GM23248 (cell line): ENCODE measurements at regions not wholly inside any gene's neighbourhood (a gene's known extent, or its start where the extent isn't known, plus 50 kb on each side); places are given as distances from the start of the nearest gene placed in this dataset.

Experiments
- DNase-seq: peaks from one replicate; pipeline ENCODE4 v3.0.0-alpha.2; 2015
- H2AFZ ChIP-seq: fragments of 200-600 bp; sonication (generic); 2 replicates; pipeline ENCODE4 v1.6.1; 2016; ENCODE audit warnings: antibody characterized with exemption
- H3F3A ChIP-seq: fragments of 200-600 bp; sonication (generic); 2 replicates; pipeline ENCODE4 v1.6.1; 2016; ENCODE audit warnings: mild to moderate bottlenecking, antibody characterized with exemption, mixed run types; ENCODE audit not compliant: insufficient read depth
- H3K27ac ChIP-seq: fragments of 200-600 bp; sonication (generic); 2 replicates; pipeline ENCODE4 v1.5.1; 2016; ENCODE audit warnings: mild to moderate bottlenecking
- H3K27me3 ChIP-seq: fragments of 200-600 bp; sonication (generic); replicated peaks from 2 replicates; pipeline ENCODE4 v1.6.1; 2016; ENCODE audit warnings: mild to moderate bottlenecking; ENCODE audit not compliant: insufficient read depth
- H3K36me3 ChIP-seq: fragments of 200-600 bp; sonication (generic); 2 replicates; pipeline ENCODE4 v1.6.1; 2016; ENCODE audit warnings: low read depth, mild to moderate bottlenecking
- H3K4me1 ChIP-seq: fragments of 200-600 bp; sonication (generic); 2 replicates; pipeline ENCODE4 v1.6.1; 2016; ENCODE audit warnings: mild to moderate bottlenecking; ENCODE audit not compliant: insufficient read depth
- H3K4me2 ChIP-seq: fragments of 200-600 bp; sonication (generic); one replicate; pipeline ENCODE4 v1.6.1; 2016; ENCODE audit warnings: mild to moderate bottlenecking; ENCODE audit not compliant: unreplicated experiment
- H3K4me3 ChIP-seq: fragments of 200-600 bp; sonication (generic); 2 replicates; pipeline ENCODE4 v1.5.1; 2016; ENCODE audit warnings: mild to moderate bottlenecking
- H3K79me2 ChIP-seq: fragments of 200-600 bp; sonication (generic); 2 replicates; pipeline ENCODE4 v1.6.1; 2016; ENCODE audit warnings: mild to moderate bottlenecking; ENCODE audit not compliant: insufficient read depth
- H3K9ac ChIP-seq: fragments of 200-600 bp; sonication (generic); 2 replicates; pipeline ENCODE4 v1.6.1; 2016; ENCODE audit warnings: mild to moderate bottlenecking
- H3K9me2 ChIP-seq: fragments of 200-600 bp; sonication (generic); 2 replicates; pipeline ENCODE4 v1.6.1; 2016; ENCODE audit warnings: mixed run types, mild to moderate bottlenecking, moderate library complexity; ENCODE audit not compliant: insufficient read depth
- H3K9me3 ChIP-seq: fragments of 200-600 bp; sonication (generic); one replicate; pipeline ENCODE4 v1.6.1; 2017; ENCODE audit warnings: low read depth
- H4K20me1 ChIP-seq: fragments of 200-600 bp; sonication (generic); 2 replicates; pipeline ENCODE4 v1.6.0; 2016; ENCODE audit not compliant: insufficient read depth
- EZH2 ChIP-seq: fragments of 200-600 bp; sonication (generic); IDR thresholded peaks from 2 replicates; pipeline ENCODE4 v1.6.1; 2018; ENCODE audit warnings: antibody characterized with exemption, mild to moderate bottlenecking; ENCODE audit not compliant: insufficient read depth, poor library complexity, severe bottlenecking
- EZH2phosphoT487 ChIP-seq: fragments of 200-600 bp; sonication (generic); IDR thresholded peaks from 2 replicates; pipeline ENCODE4 v1.6.1; 2018; ENCODE audit warnings: antibody characterized with exemption, moderate library complexity, mild to moderate bottlenecking, low read depth; ENCODE audit not compliant: insufficient read depth
- WGBS, 2 experiments: methylation state at CpG; one replicate each; pipeline ENCODE4 v1.1.6; 2015 to 2017; ENCODE audit warnings: low lambda C conversion rate in 2 of 2, low coverage in 1 of 2; ENCODE audit errors: missing lambda C conversion rate in 2 of 2; 5-methylcytosine and 5-hydroxymethylcytosine counted together
- in situ Hi-C: fragments of 300-500 bp; cut with MboI; formaldehyde crosslinking; loops from 2 replicates; pipeline ENCODE4 v1.15.0; 2020

DNA sequence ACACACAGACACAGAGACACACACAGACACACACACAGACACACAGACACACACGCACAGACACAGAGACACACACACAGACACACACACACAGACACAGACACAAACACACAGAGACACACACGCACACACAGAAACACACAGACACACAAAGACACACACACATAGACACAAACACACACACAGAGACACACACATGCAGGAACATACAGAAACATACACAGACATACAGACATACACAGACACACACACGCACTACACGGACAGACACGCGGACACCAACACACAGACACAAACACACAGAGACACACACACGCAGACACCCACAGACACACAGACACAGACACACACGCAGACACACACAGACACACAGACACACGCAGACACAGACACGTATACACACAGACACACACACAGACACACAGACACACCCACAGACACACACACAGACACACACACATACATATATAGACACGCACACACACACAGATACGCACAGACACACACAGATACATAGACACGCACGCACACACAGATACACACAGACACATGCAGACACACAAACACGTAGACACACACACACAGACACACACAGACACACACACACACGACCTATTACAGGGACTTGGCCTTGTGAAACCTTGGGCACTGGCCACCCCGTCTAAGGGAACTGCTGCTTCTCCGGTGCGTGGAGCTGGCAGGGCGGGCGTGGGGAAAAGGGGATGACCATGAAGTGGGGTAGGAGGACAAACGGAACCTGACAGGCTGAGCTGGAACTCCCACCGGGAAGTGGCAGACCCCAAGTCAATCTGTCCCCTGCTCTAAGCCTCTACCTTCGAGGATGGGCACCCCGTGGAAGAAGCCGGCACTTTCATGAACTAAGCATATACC, 211.4 kb downstream of the TFCP2L1 start:
- 90 to 91% methylated on average over 26 of the region's 26 CpGs for WGBS, 2 experiments
- H3K79me2 ChIP-seq, result no peaks in the 10 kb centered on the region
- in situ Hi-C loops, result no loop called here
- no peak for TF ChIP-seq EZH2phosphoT487
- no peak for TF ChIP-seq EZH2
- no peak overlapping the region for H3K4me3 ChIP-seq
- H3K4me1 ChIP-seq, result peaks cover 5% of the 10 kb centered on the region; the same call in 1 of the 2 replicates
- no peaks in the 10 kb centered on the region for H3K27me3 ChIP-seq
- no peaks in the 10 kb centered on the region for H3K9me2 ChIP-seq
- no peak for DNase-seq
- H3F3A ChIP-seq, result 0 out of 2 replicates have a peak, but pooled peaks cover 6% of the 10 kb centered on the region
- no peak overlapping the region for H3K27ac ChIP-seq
- H3K36me3 ChIP-seq, result no peaks in the 10 kb centered on the region
- H3K9me3 ChIP-seq, result no peaks in the 10 kb centered on the region
- no peaks in the 10 kb centered on the region for H4K20me1 ChIP-seq
- H2AFZ ChIP-seq, result no peak overlapping the region
- no peak overlapping the region for H3K4me2 ChIP-seq
- H3K9ac ChIP-seq, result no peak overlapping the region

DNA sequence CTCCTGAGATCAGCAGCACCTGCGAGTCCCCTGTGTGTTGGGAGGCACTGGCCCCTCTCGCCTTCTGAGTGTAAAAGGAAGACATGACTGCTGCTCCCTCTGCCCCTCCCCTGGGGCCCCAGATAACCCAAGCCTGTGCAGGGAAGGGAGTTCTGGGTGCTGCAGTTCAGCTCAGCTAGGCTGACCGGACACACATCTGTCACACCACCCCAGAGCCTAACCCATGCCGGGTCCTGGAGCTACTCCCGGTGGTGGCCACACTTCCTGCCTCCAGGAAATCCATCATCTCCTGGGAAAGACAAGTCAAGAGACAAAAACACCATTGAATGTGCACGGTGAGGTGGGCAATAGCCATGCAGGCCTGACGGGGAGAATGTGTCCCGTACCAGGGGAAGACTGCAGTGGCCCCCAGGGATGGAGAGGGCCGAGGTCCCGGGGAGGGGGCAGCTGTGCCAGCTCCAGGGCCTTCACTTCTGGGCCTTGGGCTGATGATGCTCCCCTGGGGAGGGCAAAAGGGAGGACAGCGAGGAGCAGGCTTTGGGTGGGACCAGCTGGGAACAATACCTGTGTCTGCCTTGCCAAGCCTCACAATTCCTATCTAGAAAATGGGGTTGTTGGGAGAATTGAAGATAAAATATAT, 210.6 kb downstream of the TFCP2L1 start:
- no peak overlapping the region for H3K4me2 ChIP-seq
- peak; percentile 28 for DNase-seq
- H3K4me1 ChIP-seq, result peaks cover 5% of the 10 kb centered on the region; the same call in 1 of the 2 replicates
- no peaks in the 10 kb centered on the region for H3K79me2 ChIP-seq
- WGBS, 2 experiments, result 70 to 76% methylated on average over 11 of the region's 11 CpGs
- in situ Hi-C loops, result no loop called here
- 0 out of 2 replicates have a peak, but pooled peaks cover 6% of the 10 kb centered on the region for H3F3A ChIP-seq
- no peaks in the 10 kb centered on the region for H3K9me3 ChIP-seq
- no peak overlapping the region for H2AFZ ChIP-seq
- no peak for TF ChIP-seq EZH2
- no peak for TF ChIP-seq EZH2phosphoT487
- H3K27me3 ChIP-seq, result no peaks in the 10 kb centered on the region
- H3K9me2 ChIP-seq, result no peaks in the 10 kb centered on the region
- no peak overlapping the region for H3K9ac ChIP-seq
- no peaks in the 10 kb centered on the region for H3K36me3 ChIP-seq
- H4K20me1 ChIP-seq, result no peaks in the 10 kb centered on the region
- no peak overlapping the region for H3K27ac ChIP-seq
- no peak overlapping the region for H3K4me3 ChIP-seq

DNA sequence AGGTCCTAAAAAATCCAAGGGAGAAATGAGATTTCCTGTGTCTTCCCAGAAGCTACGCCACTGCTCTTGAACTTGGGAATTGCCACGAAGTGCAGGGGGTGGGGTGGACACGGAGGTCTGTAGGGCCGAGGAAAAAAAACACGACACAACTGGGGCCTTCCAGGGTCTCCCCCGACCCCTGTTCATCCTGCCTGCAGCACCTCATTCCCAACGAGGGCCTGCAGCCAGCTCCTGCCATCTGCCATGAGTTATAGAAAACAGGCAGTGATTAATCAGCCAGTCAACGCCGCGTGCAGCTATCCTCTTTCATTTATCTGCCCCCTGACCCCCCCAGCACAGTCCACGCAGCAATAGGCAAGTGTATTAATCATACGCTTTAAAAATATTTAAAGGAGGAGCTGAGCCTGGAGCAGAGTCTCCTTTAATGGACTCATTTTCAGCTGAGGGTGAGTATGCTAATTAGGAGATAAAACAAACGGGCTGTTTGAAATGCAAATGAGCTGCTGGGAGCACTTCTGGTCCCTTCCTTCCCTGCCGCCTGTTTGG, 209.9 kb downstream of the TFCP2L1 start:
- Histone ChIP-seq H3F3A (0 out of 2 replicates have a peak, but pooled peaks cover 6% of the 10 kb centered on the region), H3K36me3 (no peaks in the 10 kb centered on the region), H3K4me2 (peak overlapping the region; percentile 39), H3K9ac (peak overlapping the region; percentile 74), H3K27me3 (no peaks in the 10 kb centered on the region), H2AFZ (0 out of 2 replicates have a peak overlapping the region, but pooled peaks have one; percentile 17), H3K4me3 (peak overlapping the region; percentile 55), H3K4me1 (peaks cover 5% of the 10 kb centered on the region; the same call in 1 of the 2 replicates), H3K9me3 (no peaks in the 10 kb centered on the region), H3K27ac (no peak overlapping the region), H3K9me2 (no peaks in the 10 kb centered on the region), H4K20me1 (no peaks in the 10 kb centered on the region), H3K79me2 (no peaks in the 10 kb centered on the region)
- WGBS, 2 experiments, result 4% methylated on average over 14 of the region's 14 CpGs
- DNase-seq, result peak; percentile 92
- TF ChIP-seq EZH2phosphoT487 (no peak), EZH2 (no peak)
- in situ Hi-C loops, result loop anchor here (5.0 to 25.0 kb wide), 3 partner anchors 383 to 738 kb away; partner anchors contain the start of gene INHBB
